PC-9 (cell line): ENCODE measurements at regions not wholly inside any gene's neighbourhood (a gene's known extent, or its start where the extent isn't known, plus 50 kb on each side); places are given as distances from the start of the nearest gene placed in this dataset.

ENCODE experiments used
- BruUV-seq: library from RNA; stranded (reverse); fragments of 400-500 nt; replicated peaks from 2 replicates; lab custom pipeline; 2021; lab: Mats Ljungman, UMichigan
- CTCF ChIA-PET: fragments of 300-600 bp; sonication (Branson Sonifier 250); formaldehyde crosslinking; loops from one replicate; lab custom pipeline; 2022; ENCODE audit warnings: antibody characterized with exemption; lab: Charles Lee
- POLR2A ChIA-PET: fragments of 300-600 bp; sonication (Branson Sonifier 250); formaldehyde crosslinking; loops from one replicate; lab custom pipeline; 2022; ENCODE audit warnings: antibody characterized with exemption; ENCODE audit not compliant: unreplicated experiment; lab: Charles Lee
- DNase-seq, 2 experiments: peaks; one replicate each; pipeline versions ENCODE4 v3.0.0 to v3.0.0-alpha.2; 2015 to 2022; ENCODE audit warnings: mixed read lengths in 1 of 2
- H2AFZ ChIP-seq: fragments of 200-600 bp; sonication (generic); 2 replicates; pipeline ENCODE4 v1.8.1; 2017; ENCODE audit warnings: antibody characterized with exemption
- H3F3A ChIP-seq: fragments of 200-600 bp; sonication (generic); 2 replicates; pipeline ENCODE4 v1.8.1; 2017; ENCODE audit warnings: antibody characterized with exemption, mild to moderate bottlenecking, low read depth; ENCODE audit not compliant: insufficient read depth
- H3K27ac ChIP-seq: fragments of 200-600 bp; sonication (generic); 2 replicates; pipeline ENCODE4 v1.6.1; 2016; ENCODE audit warnings: mixed run types
- H3K27me3 ChIP-seq: fragments of 200-600 bp; sonication (generic); 2 replicates; pipeline ENCODE4 v1.6.1; 2016; ENCODE audit warnings: low read depth, mixed run types; ENCODE audit not compliant: insufficient read depth
- H3K36me3 ChIP-seq: fragments of 200-600 bp; sonication (generic); 2 replicates; pipeline ENCODE4 v1.6.1; 2016; ENCODE audit warnings: low read depth, mixed run types
- H3K4me1 ChIP-seq: fragments of 200-600 bp; sonication (generic); replicated peaks from 2 replicates; pipeline ENCODE4 v1.6.1; 2016; ENCODE audit warnings: mixed run types; ENCODE audit not compliant: insufficient read depth
- H3K4me2 ChIP-seq: fragments of 200-600 bp; sonication (generic); 2 replicates; pipeline ENCODE4 v1.6.1; 2017; ENCODE audit warnings: mixed run types
- H3K4me3 ChIP-seq: fragments of 200-600 bp; sonication (generic); 2 replicates; pipeline ENCODE4 v1.6.1; 2016; ENCODE audit warnings: mixed run types
- H3K79me2 ChIP-seq: fragments of 200-600 bp; sonication (generic); 2 replicates; pipeline ENCODE4 v1.6.1; 2017; ENCODE audit warnings: low read depth, mixed run types
- H3K9me2 ChIP-seq: fragments of 200-600 bp; sonication (generic); 2 replicates; pipeline ENCODE4 v1.8.1; 2017; ENCODE audit warnings: mild to moderate bottlenecking; ENCODE audit not compliant: insufficient read depth
- H3K9me3 ChIP-seq: fragments of 200-600 bp; sonication (generic); 2 replicates; pipeline ENCODE4 v1.8.1; 2016; ENCODE audit warnings: low read depth; ENCODE audit not compliant: insufficient read depth
- H4K20me1 ChIP-seq: fragments of 200-600 bp; sonication (generic); 2 replicates; pipeline ENCODE4 v1.8.1; 2017; ENCODE audit not compliant: insufficient read depth
- EZH2 ChIP-seq: fragments of 200-600 bp; sonication (generic); IDR thresholded peaks from 2 replicates; pipeline ENCODE4 v1.8.0; 2017; ENCODE audit warnings: antibody characterized with exemption, low read depth
- intact Hi-C: fragments of 100-400 bp; cut with micrococcal nuclease; formaldehyde crosslinking; loops from one replicate; pipeline ENCODE4 v1.10.0; 2022; ENCODE audit not compliant: unreplicated experiment
- TF ChIP-seq, protein P1 (sequence below): fragments of 200-600 bp; sonication (generic); conservative IDR thresholded peaks from 2 replicates; pipeline ENCODE4 v1.6.1; 2017; ENCODE audit warnings: mixed run types, antibody characterized with exemption, mild to moderate bottlenecking, moderate library complexity

DNA sequence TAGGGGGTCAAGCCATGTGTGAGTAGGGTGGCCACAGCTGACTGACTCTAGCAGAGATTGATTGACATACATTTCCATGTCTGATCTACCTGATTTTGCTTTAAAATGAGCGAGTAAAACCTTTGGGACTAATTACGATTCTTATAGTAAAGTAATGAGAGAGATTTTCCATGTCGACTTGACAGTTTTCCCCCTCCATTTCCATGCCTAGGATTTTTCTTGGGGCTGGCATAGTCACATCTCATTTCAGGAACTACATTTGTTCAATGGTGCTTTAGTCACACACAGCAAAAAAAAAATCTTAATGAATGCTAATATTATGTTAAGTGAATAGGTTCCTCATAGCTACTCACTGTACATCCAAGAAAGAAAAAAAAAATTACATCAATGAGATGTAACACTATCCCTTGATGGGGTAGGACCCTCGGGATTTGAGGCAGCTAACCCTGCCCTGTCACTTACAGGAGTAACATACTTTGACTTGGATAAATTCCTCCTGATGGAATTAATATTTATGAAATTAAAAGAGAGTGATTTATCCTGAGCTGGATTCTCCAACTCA, 690.9 kb downstream of the TDRD15 start:
- H3K9me2 ChIP-seq, result no peaks in the 10 kb centered on the region
- no peak overlapping the region for H3K27ac ChIP-seq
- H3K79me2 ChIP-seq, result no peaks in the 10 kb centered on the region
- no peak overlapping the region for H3K4me3 ChIP-seq
- H3K27me3 ChIP-seq, result no peaks in the 10 kb centered on the region
- no peak for DNase-seq
- H3K36me3 ChIP-seq, result no peaks in the 10 kb centered on the region
- ChIA-PET POLR2A (no interaction called here), CTCF (no interaction called here)
- no peaks in the 10 kb centered on the region for H3K9me3 ChIP-seq
- H4K20me1 ChIP-seq, result no peaks in the 10 kb centered on the region
- TF ChIP-seq, protein P1, sequence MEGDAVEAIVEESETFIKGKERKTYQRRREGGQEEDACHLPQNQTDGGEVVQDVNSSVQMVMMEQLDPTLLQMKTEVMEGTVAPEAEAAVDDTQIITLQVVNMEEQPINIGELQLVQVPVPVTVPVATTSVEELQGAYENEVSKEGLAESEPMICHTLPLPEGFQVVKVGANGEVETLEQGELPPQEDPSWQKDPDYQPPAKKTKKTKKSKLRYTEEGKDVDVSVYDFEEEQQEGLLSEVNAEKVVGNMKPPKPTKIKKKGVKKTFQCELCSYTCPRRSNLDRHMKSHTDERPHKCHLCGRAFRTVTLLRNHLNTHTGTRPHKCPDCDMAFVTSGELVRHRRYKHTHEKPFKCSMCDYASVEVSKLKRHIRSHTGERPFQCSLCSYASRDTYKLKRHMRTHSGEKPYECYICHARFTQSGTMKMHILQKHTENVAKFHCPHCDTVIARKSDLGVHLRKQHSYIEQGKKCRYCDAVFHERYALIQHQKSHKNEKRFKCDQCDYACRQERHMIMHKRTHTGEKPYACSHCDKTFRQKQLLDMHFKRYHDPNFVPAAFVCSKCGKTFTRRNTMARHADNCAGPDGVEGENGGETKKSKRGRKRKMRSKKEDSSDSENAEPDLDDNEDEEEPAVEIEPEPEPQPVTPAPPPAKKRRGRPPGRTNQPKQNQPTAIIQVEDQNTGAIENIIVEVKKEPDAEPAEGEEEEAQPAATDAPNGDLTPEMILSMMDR, result no peak
- no peak for TF ChIP-seq EZH2
- H3K4me2 ChIP-seq, result no peak overlapping the region
- no peak overlapping the region for H2AFZ ChIP-seq
- intact Hi-C loops, result no loop called here
- no peaks in the 10 kb centered on the region for H3K4me1 ChIP-seq
- H3F3A ChIP-seq, result no peaks in the 10 kb centered on the region
- BruUV-seq, result no TSS peak

DNA sequence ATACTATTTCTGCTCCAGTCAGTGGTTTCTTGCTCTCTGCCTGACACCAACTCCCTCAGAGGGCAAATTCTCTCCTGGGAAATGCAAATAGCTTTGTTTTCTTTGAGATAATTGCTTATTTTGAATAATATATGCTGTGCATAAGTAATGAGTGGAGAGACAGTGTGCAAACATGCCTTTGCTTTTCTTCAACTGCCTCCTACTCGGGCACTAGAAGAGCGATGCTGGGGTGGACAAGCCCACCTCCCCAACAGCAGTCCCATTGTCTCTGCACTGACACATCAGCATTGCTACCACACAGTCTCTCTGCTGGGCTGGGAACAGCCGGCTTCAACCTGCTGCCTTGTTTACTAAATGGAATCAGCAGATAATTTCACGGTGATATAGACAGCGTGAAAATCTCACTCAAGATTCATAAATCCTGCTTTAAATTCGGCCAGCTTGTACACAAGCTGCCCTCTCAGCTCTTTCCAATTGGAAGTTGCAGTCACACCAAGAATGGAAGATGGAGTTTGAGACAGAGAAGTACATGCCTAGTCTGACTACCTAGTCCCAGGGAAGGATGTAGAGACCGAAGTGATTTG, 694.5 kb downstream of the TDRD15 start:
- H3F3A ChIP-seq, result no peaks in the 10 kb centered on the region
- no peak overlapping the region for H2AFZ ChIP-seq
- DNase-seq, result no peak
- no peaks in the 10 kb centered on the region for H3K27me3 ChIP-seq
- BruUV-seq, result no TSS peak
- H3K36me3 ChIP-seq, result no peaks in the 10 kb centered on the region
- intact Hi-C loops, result no loop called here
- no peaks in the 10 kb centered on the region for H3K79me2 ChIP-seq
- no peaks in the 10 kb centered on the region for H3K4me1 ChIP-seq
- H4K20me1 ChIP-seq, result no peaks in the 10 kb centered on the region
- ChIA-PET POLR2A (no interaction called here), CTCF (no interaction called here)
- H3K27ac ChIP-seq, result no peak overlapping the region
- TF ChIP-seq, protein P1, result no peak
- TF ChIP-seq EZH2, result no peak
- no peak overlapping the region for H3K4me3 ChIP-seq
- H3K9me3 ChIP-seq, result no peaks in the 10 kb centered on the region
- H3K9me2 ChIP-seq, result no peaks in the 10 kb centered on the region
- H3K4me2 ChIP-seq, result no peak overlapping the region

DNA sequence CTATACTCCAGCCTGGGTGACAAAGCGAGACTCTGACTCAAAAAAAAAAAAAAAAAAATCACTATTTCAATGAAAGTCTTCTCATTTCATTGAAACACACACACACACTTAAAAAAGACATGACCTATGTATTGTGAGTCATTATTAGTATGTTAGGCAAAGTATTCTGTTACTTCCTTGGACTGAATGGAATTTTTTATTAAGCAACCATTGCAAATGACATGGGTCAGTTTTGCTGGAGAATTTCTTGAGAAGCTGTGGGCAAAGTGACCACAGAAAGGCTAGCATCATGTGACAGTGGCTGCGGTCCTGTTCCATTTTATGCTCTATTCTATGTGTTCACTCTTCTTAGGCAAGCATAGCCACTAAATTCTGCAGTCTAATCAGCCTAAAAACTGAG, 695.7 kb downstream of the TDRD15 start:
- no peaks in the 10 kb centered on the region for H3K36me3 ChIP-seq
- ChIA-PET POLR2A (no interaction called here), CTCF (no interaction called here)
- no peaks in the 10 kb centered on the region for H3K9me2 ChIP-seq
- no peaks in the 10 kb centered on the region for H3K79me2 ChIP-seq
- H3K27ac ChIP-seq, result no peak overlapping the region
- no peaks in the 10 kb centered on the region for H4K20me1 ChIP-seq
- H3K9me3 ChIP-seq, result no peaks in the 10 kb centered on the region
- TF ChIP-seq, protein P1, result no peak
- no peak for TF ChIP-seq EZH2
- no TSS peak for BruUV-seq
- intact Hi-C loops, result no loop called here
- no peak overlapping the region for H3K4me3 ChIP-seq
- no peaks in the 10 kb centered on the region for H3K27me3 ChIP-seq
- no peak for DNase-seq
- no peak overlapping the region for H3K4me2 ChIP-seq
- no peaks in the 10 kb centered on the region for H3F3A ChIP-seq
- no peaks in the 10 kb centered on the region for H3K4me1 ChIP-seq
- no peak overlapping the region for H2AFZ ChIP-seq
